ENCODE measurements at regions not wholly inside any gene's neighbourhood (a gene's known extent, or its start where the extent isn't known, plus 50 kb on each side); places are given as distances from the start of the nearest gene placed in this dataset.

DNA sequence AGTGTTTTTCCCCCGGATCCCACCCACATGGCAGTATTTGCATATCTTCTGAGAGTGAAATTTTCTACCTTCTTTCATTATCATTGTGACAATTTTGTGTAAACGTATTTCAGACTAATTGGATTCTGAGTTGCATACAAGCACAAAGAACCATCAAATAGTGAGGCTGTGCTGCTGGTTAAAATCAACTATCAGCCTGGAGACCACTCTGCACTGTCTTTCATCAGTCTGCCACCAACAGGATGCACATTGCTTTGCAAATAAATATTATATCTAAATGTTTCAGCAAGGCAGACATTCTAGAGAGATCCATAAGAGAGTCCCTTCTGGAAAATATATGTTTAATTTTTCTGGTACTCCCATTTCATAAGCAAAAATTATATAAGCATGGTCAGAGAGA lies 851.8 kb downstream of the XPNPEP1 start:
- H3K23ac ChIP-seq (ENCODE audit: insufficient read length, low read depth, low read length) = no peak overlapping the region
- H2AK5ac ChIP-seq (ENCODE audit: insufficient read length, low read length) = no peak overlapping the region
- H3K27ac ChIP-seq (ENCODE audit: insufficient read length, low read depth, low read length) = no peak overlapping the region
- no peaks in the 10 kb centered on the region for H3K36me3 Mint-ChIP-seq (ENCODE audit: insufficient read depth in 1 of 3, low read depth in 3 of 3)
- H3T11ph ChIP-seq (ENCODE audit: low read length) = no peak overlapping the region
- H3K56ac ChIP-seq (ENCODE audit: insufficient read length, low read depth, low read length) = no peak overlapping the region
- H3K4ac ChIP-seq (ENCODE audit: low read depth, low read length) = no peak overlapping the region
- H3K27me3 Mint-ChIP-seq (ENCODE audit: low read depth) = no peaks in the 10 kb centered on the region
- H4K91ac ChIP-seq (ENCODE audit: insufficient read length, low read depth, low read length) = no peak overlapping the region
- H3K9me3 ChIP-seq (ENCODE audit: control insufficient read depth, low read depth, low read length) = no peaks in the 10 kb centered on the region
- DNase-seq = no peak
- H4K20me1 ChIP-seq (ENCODE audit: control insufficient read depth, insufficient read depth, insufficient read length) = no peaks in the 10 kb centered on the region
- no peak overlapping the region for H2BK120ac ChIP-seq (ENCODE audit: low read depth, low read length, poor library complexity, severe bottlenecking)
- H3K79me2 ChIP-seq (ENCODE audit: insufficient read depth, low read length) = no peaks in the 10 kb centered on the region
- H3K14ac ChIP-seq (ENCODE audit: insufficient read depth, low read length) = no peak overlapping the region
- no peak overlapping the region for H3K27ac Mint-ChIP-seq
- H3K23me2 ChIP-seq (ENCODE audit: insufficient read length, low read depth, low read length, poor library complexity, severe bottlenecking) = no peaks in the 10 kb centered on the region
- H3K4me2 ChIP-seq (ENCODE audit: insufficient read depth, insufficient read length, low read length) = no peak overlapping the region
- no peaks in the 10 kb centered on the region for H3K27me3 ChIP-seq (ENCODE audit: insufficient read depth, low read length)
- peaks cover 9 to 16% of the 10 kb centered on the region in 2 experiments for H3K4me1 Mint-ChIP-seq
- WGBS (ENCODE audit: extremely low coverage, insufficient read length, low lambda C conversion rate) = no CpG with 5 or more reads among the region's 2 CpGs
- no peak overlapping the region for H2BK15ac ChIP-seq (ENCODE audit: low read depth, low read length)
- TF ChIP-seq, protein P1, sequence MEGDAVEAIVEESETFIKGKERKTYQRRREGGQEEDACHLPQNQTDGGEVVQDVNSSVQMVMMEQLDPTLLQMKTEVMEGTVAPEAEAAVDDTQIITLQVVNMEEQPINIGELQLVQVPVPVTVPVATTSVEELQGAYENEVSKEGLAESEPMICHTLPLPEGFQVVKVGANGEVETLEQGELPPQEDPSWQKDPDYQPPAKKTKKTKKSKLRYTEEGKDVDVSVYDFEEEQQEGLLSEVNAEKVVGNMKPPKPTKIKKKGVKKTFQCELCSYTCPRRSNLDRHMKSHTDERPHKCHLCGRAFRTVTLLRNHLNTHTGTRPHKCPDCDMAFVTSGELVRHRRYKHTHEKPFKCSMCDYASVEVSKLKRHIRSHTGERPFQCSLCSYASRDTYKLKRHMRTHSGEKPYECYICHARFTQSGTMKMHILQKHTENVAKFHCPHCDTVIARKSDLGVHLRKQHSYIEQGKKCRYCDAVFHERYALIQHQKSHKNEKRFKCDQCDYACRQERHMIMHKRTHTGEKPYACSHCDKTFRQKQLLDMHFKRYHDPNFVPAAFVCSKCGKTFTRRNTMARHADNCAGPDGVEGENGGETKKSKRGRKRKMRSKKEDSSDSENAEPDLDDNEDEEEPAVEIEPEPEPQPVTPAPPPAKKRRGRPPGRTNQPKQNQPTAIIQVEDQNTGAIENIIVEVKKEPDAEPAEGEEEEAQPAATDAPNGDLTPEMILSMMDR (conservative IDR thresholded peaks at IDR 0.05) = no peak
- H3K4me3 Mint-ChIP-seq = no peak overlapping the region
- no peak overlapping the region for H3K9ac ChIP-seq (ENCODE audit: extremely low read depth, insufficient read length, low read length)
- no peak overlapping the region for H4K5ac ChIP-seq (ENCODE audit: insufficient read length, low read depth, low read length)
- no peak overlapping the region for H2BK20ac ChIP-seq (ENCODE audit: low read depth, low read length, poor library complexity, severe bottlenecking)
- no peak overlapping the region for H2AFZ ChIP-seq (ENCODE audit: low read length)
- no peak overlapping the region for H2BK5ac ChIP-seq (ENCODE audit: insufficient read length, low read length)
- H4K8ac ChIP-seq (replicated peaks; ENCODE audit: insufficient read length, low read depth, low read length) = no peak overlapping the region
- no peaks in the 10 kb centered on the region for H3K4me1 ChIP-seq (ENCODE audit: insufficient read depth, low read length)
- H2BK12ac ChIP-seq (ENCODE audit: insufficient read length, low read depth, low read length) = no peak overlapping the region
- no peaks in the 10 kb centered on the region for H3K9me3 Mint-ChIP-seq
- H3K79me1 ChIP-seq (ENCODE audit: insufficient read depth, low read depth, low read length, poor library complexity, severe bottlenecking) = no peaks in the 10 kb centered on the region
- no peak overlapping the region for H3K18ac ChIP-seq (ENCODE audit: insufficient read length, low read depth, low read length)

Measured in H9 (cell line).